Fibroblast of the aortic adventitia (primary cell): ENCODE measurements at regions not wholly inside any gene's neighbourhood (a gene's known extent, or its start where the extent isn't known, plus 50 kb on each side); places are given as distances from the start of the nearest gene placed in this dataset.

Experiments used
- DNase-seq: peaks from one replicate; pipeline ENCODE4 v3.0.0-alpha.2; 2010; ENCODE audit warnings: low read depth
- H3K4me3 ChIP-seq: 2 replicates; pipeline ENCODE4 v1.5.1; 2011; ENCODE audit warnings: low read depth, mild to moderate bottlenecking, control low read depth, low read length, moderate library complexity
- CTCF ChIP-seq: IDR thresholded peaks from 2 replicates; pipeline ENCODE4 v1.5.1; 2011; ENCODE audit warnings: mild to moderate bottlenecking, low read length, control low read depth, inconsistent platforms; ENCODE audit not compliant: insufficient read depth

DNA sequence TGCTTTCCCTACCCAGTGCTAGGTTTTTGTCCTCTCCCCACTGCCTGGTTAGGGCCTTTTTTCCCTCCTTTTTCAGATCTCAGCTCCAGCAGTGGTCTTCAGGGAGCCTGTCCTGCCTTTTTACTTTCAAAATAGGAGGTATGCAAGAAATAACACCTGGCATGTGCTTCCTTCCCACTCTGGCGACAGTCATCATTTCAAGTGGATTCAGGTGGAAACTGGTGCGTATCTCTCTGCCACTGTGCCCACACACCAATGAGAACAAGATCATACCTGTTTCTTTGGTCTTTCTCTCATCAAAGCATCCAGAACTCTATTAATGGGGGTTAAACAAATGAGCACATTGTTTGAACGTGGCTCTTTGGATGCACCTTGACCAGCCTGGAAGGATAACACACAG is 95.7 kb upstream of the GGTLC1 start:
- H3K4me3 ChIP-seq = no peak overlapping the region
- DNase-seq = no peak
- TF ChIP-seq CTCF = no peak

DNA sequence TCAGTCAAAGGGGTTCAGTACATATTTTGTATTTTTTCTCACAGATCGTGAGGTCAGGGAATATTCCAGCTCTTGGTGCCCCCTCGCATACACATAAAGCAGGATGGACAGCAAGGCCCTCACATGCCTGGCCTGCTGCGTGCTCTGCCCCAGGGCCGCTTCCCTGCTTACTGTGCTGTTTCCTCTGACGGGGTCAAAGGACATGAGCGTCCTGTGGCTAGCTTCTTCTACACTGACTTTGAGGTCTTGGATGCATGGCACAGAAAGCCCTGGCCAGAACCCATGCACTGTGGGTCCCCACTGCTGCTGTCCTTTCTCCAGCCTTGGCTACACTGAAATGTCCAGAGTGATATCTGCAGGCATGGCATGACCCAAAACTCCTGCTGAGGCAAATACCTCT is 92.5 kb upstream of the GGTLC1 start:
- no peak overlapping the region for H3K4me3 ChIP-seq
- TF ChIP-seq CTCF = no peak
- no peak for DNase-seq

DNA sequence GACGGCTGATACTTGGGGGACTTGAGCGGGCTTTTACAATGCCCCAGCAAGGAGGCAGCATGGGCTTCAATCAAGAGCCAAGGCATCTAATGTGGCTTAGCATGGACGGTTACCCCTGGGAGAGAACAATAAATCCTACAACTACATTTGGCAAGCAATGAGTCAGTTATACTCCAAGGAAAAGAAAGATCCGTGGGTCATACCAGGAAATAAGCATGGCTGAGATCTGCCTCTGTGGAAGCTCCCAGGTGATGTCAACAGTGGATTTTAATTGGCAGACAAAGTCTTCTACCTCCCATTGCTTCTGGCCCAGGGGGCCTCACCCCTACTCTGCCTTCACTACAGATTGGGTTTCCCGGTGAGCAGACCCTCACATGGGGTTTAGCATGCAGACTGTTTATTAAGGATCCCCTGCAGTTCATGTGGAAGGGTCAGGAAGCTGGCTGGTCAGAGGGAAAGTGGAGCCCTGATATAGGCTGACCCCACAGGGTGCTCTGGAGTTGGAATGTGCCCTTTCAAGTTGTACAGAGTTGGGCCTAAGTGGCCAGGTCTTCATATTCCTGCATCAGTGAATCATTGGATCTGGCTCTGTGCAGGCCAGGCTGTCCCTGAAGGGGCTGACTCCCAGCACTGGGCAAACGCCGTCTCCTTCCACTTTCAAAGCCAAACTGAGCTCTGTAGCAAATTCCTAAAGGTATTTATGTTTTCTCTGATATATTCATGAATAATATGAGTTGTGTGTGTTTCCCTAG is 91.3 kb upstream of the GGTLC1 start:
- no peak for TF ChIP-seq CTCF
- no peak overlapping the region for H3K4me3 ChIP-seq
- DNase-seq = no peak

- no peak for TF ChIP-seq CTCF
- no peak overlapping the region for H3K4me3 ChIP-seq
- DNase-seq = no peak
Measured at GRCh38 chr20:24077145-24077544, 88.6 kb upstream of the GGTLC1 start.

DNA sequence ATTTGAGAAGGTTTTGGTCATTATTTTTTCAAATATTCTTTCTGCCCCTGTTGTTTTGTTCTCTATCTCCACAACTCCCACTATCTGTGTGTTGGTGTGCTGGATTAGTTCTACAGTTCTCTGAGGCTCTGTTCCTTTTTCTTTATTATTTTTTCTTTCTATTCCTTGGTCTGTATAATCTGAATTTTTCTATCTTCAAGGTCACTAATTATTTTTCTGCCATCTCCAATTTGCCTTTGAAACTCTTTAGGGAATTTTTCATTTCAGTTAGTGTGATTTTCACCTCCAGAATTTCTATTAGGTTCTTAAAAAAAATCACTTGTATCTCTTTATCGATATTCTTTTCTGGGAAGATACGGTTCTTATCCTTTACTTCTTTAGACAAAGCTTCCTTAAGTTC is 82.1 kb upstream of the GGTLC1 start:
- no peak for TF ChIP-seq CTCF
- no peak overlapping the region for H3K4me3 ChIP-seq
- no peak for DNase-seq

- no peak overlapping the region for H3K4me3 ChIP-seq
- no peak for TF ChIP-seq CTCF
- no peak for DNase-seq
Measured at GRCh38 chr20:24066076-24066700, 77.6 kb upstream of the GGTLC1 start.

- no peak for DNase-seq
- no peak for TF ChIP-seq CTCF
- H3K4me3 ChIP-seq = no peak overlapping the region
Measured at GRCh38 chr20:24064915-24065314, 76.3 kb upstream of the GGTLC1 start.
